ENCODE measurements at regions not wholly inside any gene's neighbourhood (a gene's known extent, or its start where the extent isn't known, plus 50 kb on each side); places are given as distances from the start of the nearest gene placed in this dataset.
A peak's percentile ranks its signal among the peaks of the same experiment; 100 is the strongest.
"Not testable (repeated sequence)": the region's sequence is repeated elsewhere in the genome, so short reads cannot be mapped to it uniquely, and the experiment has no call there.

GRCh38 chr2:101645886-101646285 lies 51.6 kb upstream of the MAP4K4 start:
- DNase-seq: not testable (repeated sequence)

- DNase-seq: no peak
Measured at GRCh38 chr2:101644842-101645383, 52.6 kb upstream of the MAP4K4 start.

GRCh38 chr2:101643004-101643524 lies 54.4 kb upstream of the MAP4K4 start:
- DNase-seq: no peak

- no peak for DNase-seq
Measured at GRCh38 chr2:101638817-101639605, 58.5 kb upstream of the MAP4K4 start.

- no peak for DNase-seq
Measured at GRCh38 chr2:101638181-101638711, 59.3 kb upstream of the MAP4K4 start.

- DNase-seq: no peak
Measured at GRCh38 chr2:101630224-101630949, 67.1 kb upstream of the MAP4K4 start.

- no peak for DNase-seq
Measured at GRCh38 chr2:101628030-101628392, 69.5 kb upstream of the MAP4K4 start.

GRCh38 chr2:101627285-101628029 lies 70.0 kb upstream of the MAP4K4 start:
- DNase-seq: no peak

GRCh38 chr2:101625814-101626213 lies 71.7 kb upstream of the MAP4K4 start:
- DNase-seq: not testable (repeated sequence)

- DNase-seq: no peak
Measured at GRCh38 chr2:101625387-101625786, 72.1 kb upstream of the MAP4K4 start.

GRCh38 chr2:101624706-101625332 lies 72.7 kb upstream of the MAP4K4 start:
- no peak for DNase-seq

GRCh38 chr2:101623031-101623521 lies 74.4 kb upstream of the MAP4K4 start:
- peak; percentile 39 for DNase-seq

GRCh38 chr2:101622210-101623030 lies 75.1 kb upstream of the MAP4K4 start:
- no peak for DNase-seq

GRCh38 chr2:101619191-101619591 lies 78.3 kb upstream of the MAP4K4 start:
- peak; percentile 32 for DNase-seq

GRCh38 chr2:101617796-101618195 lies 79.7 kb upstream of the MAP4K4 start:
- no peak for DNase-seq

- no peak for DNase-seq
Measured at GRCh38 chr2:101617188-101617587, 80.3 kb upstream of the MAP4K4 start.

GRCh38 chr2:101614127-101614759 lies 83.3 kb upstream of the MAP4K4 start:
- DNase-seq: no peak

GRCh38 chr2:101613056-101613704 lies 84.3 kb upstream of the MAP4K4 start:
- no peak for DNase-seq

GRCh38 chr2:101612019-101612418 lies 85.5 kb upstream of the MAP4K4 start:
- DNase-seq: no peak

GRCh38 chr2:101610750-101611315 lies 86.7 kb upstream of the MAP4K4 start:
- DNase-seq: no peak

Data from hematopoietic multipotent progenitor cell treated with erythropoietin and hydrocortisone succinate and interleukin-3 and kit ligand, for 8 days (in vitro differentiated cells).